ENCODE measurements at regions not wholly inside any gene's neighbourhood (a gene's known extent, or its start where the extent isn't known, plus 50 kb on each side); places are given as distances from the start of the nearest gene placed in this dataset.

DNA sequence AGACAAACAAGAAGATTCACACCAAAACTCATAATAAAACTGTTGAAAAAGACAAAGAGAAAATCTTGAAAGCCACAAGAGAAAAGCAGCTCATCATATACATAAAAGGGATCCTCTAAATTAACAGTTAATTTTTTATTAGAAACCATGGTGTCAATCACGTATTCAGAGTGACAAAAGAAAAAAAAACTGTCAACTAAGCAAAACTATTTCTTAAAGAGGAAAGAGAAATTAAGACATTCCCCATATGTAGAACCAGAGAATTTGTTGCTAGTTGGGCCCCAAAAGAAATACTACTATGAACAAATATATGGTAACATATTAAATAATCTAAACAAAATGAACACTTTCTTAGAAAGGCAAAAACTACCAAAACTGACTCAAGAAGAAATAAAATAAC, 74.3 kb upstream of the TENT5A start:
- TF ChIP-seq, protein P1, sequence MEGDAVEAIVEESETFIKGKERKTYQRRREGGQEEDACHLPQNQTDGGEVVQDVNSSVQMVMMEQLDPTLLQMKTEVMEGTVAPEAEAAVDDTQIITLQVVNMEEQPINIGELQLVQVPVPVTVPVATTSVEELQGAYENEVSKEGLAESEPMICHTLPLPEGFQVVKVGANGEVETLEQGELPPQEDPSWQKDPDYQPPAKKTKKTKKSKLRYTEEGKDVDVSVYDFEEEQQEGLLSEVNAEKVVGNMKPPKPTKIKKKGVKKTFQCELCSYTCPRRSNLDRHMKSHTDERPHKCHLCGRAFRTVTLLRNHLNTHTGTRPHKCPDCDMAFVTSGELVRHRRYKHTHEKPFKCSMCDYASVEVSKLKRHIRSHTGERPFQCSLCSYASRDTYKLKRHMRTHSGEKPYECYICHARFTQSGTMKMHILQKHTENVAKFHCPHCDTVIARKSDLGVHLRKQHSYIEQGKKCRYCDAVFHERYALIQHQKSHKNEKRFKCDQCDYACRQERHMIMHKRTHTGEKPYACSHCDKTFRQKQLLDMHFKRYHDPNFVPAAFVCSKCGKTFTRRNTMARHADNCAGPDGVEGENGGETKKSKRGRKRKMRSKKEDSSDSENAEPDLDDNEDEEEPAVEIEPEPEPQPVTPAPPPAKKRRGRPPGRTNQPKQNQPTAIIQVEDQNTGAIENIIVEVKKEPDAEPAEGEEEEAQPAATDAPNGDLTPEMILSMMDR (IDR thresholded peaks at IDR 0.05) = no peak
- TF ChIP-seq POLR2A (IDR thresholded peaks at IDR 0.05) = no peak
